ENCODE measurements at regions not wholly inside any gene's neighbourhood (a gene's known extent, or its start where the extent isn't known, plus 50 kb on each side); places are given as distances from the start of the nearest gene placed in this dataset.

DNA sequence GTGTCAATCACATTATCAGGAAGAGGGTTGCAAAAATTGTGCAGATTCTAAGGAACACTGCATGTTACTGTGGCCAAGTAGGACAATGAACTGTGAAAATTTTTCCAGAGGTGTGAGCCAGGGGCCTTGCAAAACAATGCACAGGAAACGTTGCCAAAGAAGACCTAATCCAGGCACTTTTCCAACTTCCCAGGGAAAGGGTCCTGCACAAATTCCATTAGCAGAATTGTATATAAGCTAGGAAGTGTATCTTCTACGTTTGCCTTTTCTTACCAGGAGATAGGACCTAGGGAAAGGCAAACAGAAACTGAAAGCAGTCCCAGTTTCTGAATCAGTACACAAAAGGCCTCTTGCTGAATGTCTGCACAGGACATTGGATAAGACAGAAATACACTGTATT lies 1888.3 kb upstream of the CELF4 start:
- Histone ChIP-seq H3K27me3 (no peaks in the 10 kb centered on the region), H3K79me2 (ENCODE audit: low read depth) (no peaks in the 10 kb centered on the region), H3K4me3 (no peak overlapping the region), H3K4me1 (peaks cover 4% of the 10 kb centered on the region), H3K36me3 (no peaks in the 10 kb centered on the region), H3K27ac (no peak overlapping the region), H2AFZ (replicated peaks) (peak overlapping the region; percentile 78), H3K9ac (no peak overlapping the region), H3K4me2 (no peak overlapping the region), H3K9me3 (ENCODE audit: low read depth) (no peaks in the 10 kb centered on the region), H3F3A (ENCODE audit: low read depth) (no peaks in the 10 kb centered on the region), H4K20me1 (ENCODE audit: low read depth) (no peaks in the 10 kb centered on the region)
- H3K36me3 Mint-ChIP-seq, result no peaks in the 10 kb centered on the region
- TF ChIP-seq EZH2 (IDR thresholded peaks at IDR 0.05) (no peak), EZH2phosphoT487 (IDR thresholded peaks at IDR 0.05) (no peak)
- TF ChIP-seq, protein P1, sequence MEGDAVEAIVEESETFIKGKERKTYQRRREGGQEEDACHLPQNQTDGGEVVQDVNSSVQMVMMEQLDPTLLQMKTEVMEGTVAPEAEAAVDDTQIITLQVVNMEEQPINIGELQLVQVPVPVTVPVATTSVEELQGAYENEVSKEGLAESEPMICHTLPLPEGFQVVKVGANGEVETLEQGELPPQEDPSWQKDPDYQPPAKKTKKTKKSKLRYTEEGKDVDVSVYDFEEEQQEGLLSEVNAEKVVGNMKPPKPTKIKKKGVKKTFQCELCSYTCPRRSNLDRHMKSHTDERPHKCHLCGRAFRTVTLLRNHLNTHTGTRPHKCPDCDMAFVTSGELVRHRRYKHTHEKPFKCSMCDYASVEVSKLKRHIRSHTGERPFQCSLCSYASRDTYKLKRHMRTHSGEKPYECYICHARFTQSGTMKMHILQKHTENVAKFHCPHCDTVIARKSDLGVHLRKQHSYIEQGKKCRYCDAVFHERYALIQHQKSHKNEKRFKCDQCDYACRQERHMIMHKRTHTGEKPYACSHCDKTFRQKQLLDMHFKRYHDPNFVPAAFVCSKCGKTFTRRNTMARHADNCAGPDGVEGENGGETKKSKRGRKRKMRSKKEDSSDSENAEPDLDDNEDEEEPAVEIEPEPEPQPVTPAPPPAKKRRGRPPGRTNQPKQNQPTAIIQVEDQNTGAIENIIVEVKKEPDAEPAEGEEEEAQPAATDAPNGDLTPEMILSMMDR (IDR thresholded peaks at IDR 0.05), result no peak
- H3K27me3 Mint-ChIP-seq (ENCODE audit: insufficient read depth, low read depth), result no peaks in the 10 kb centered on the region
- no peak overlapping the region for H3K27ac Mint-ChIP-seq
- H3K4me1 Mint-ChIP-seq, result no peaks in the 10 kb centered on the region
- H3K4me3 Mint-ChIP-seq, result no peak overlapping the region
- H3K9me3 Mint-ChIP-seq, result no peaks in the 10 kb centered on the region
- no peak for DNase-seq (ENCODE audit: low spot score)

DNA sequence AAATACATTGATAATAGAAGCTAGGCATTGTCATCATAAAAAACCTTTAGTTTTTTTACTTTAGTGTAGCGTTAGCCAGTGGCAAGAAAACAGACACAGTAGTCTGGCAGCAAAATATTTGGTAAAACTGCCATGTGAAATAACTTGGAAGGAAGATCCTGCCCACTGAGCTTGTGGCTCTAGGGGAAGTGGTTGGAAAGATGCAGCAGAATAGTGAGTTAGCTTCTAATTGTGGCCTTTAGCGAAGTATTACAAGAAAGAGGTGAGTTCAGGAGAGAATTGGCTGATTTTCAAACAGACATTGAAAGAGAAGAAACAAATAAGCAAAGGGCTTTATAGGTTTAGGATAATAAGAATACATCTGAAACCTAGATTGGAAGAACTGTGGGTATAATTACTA lies 1887.8 kb upstream of the CELF4 start:
- no peak overlapping the region for H3K4me2 ChIP-seq
- no peak overlapping the region for H3K9ac ChIP-seq
- H3K27me3 Mint-ChIP-seq (ENCODE audit: insufficient read depth, low read depth), result no peaks in the 10 kb centered on the region
- H3K4me1 Mint-ChIP-seq, result no peaks in the 10 kb centered on the region
- H3K9me3 Mint-ChIP-seq, result no peaks in the 10 kb centered on the region
- no peak overlapping the region for H3K27ac Mint-ChIP-seq
- no peaks in the 10 kb centered on the region for H3F3A ChIP-seq (ENCODE audit: low read depth)
- no peaks in the 10 kb centered on the region for H4K20me1 ChIP-seq (ENCODE audit: low read depth)
- no peak overlapping the region for H2AFZ ChIP-seq (replicated peaks)
- H3K4me3 Mint-ChIP-seq, result no peak overlapping the region
- no peak for TF ChIP-seq EZH2 (IDR thresholded peaks at IDR 0.05)
- TF ChIP-seq, protein P1 (IDR thresholded peaks at IDR 0.05), result no peak
- no peak for TF ChIP-seq EZH2phosphoT487 (IDR thresholded peaks at IDR 0.05)
- no peaks in the 10 kb centered on the region for H3K27me3 ChIP-seq
- H3K79me2 ChIP-seq (ENCODE audit: low read depth), result no peaks in the 10 kb centered on the region
- H3K36me3 ChIP-seq, result no peaks in the 10 kb centered on the region
- H3K36me3 Mint-ChIP-seq, result no peaks in the 10 kb centered on the region
- peaks cover 4% of the 10 kb centered on the region for H3K4me1 ChIP-seq
- H3K27ac ChIP-seq, result no peak overlapping the region
- H3K9me3 ChIP-seq (ENCODE audit: low read depth), result no peaks in the 10 kb centered on the region
- H3K4me3 ChIP-seq, result no peak overlapping the region
- DNase-seq (ENCODE audit: low spot score), result no peak

DNA sequence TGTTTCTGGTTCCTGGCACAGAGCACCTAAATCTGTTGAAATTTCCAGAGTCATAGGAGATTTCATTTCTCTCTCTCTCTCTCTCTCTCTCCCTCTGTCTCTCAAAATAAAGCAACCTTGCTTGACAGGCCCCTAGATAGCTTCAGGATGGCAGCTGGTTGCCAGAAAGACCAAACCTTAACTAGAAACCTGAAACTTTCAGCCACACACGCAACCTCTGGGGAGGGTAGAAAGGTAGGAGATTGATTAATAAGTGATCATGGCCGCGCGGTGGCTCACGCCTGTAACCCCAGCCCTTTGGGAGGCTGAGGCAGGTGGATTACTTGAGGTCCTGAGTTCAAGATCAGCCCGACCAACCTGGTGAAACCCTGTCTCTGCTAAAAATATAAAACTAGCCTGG lies 1885.4 kb upstream of the CELF4 start:
- no peaks in the 10 kb centered on the region for H3K27me3 Mint-ChIP-seq (ENCODE audit: insufficient read depth, low read depth)
- Histone ChIP-seq H3K27me3 (no peaks in the 10 kb centered on the region), H3K4me2 (no peak overlapping the region), H3F3A (ENCODE audit: low read depth) (no peaks in the 10 kb centered on the region), H3K79me2 (ENCODE audit: low read depth) (no peaks in the 10 kb centered on the region), H4K20me1 (ENCODE audit: low read depth) (no peaks in the 10 kb centered on the region), H3K27ac (no peak overlapping the region), H3K36me3 (no peaks in the 10 kb centered on the region), H2AFZ (replicated peaks) (no peak overlapping the region), H3K4me1 (peaks cover 4% of the 10 kb centered on the region), H3K4me3 (no peak overlapping the region), H3K9ac (no peak overlapping the region), H3K9me3 (ENCODE audit: low read depth) (no peaks in the 10 kb centered on the region)
- TF ChIP-seq, protein P1 (IDR thresholded peaks at IDR 0.05), result no peak
- no peak for TF ChIP-seq EZH2 (IDR thresholded peaks at IDR 0.05)
- no peak for TF ChIP-seq EZH2phosphoT487 (IDR thresholded peaks at IDR 0.05)
- DNase-seq (ENCODE audit: low spot score), result no peak
- H3K4me3 Mint-ChIP-seq, result no peak overlapping the region
- H3K9me3 Mint-ChIP-seq, result peaks cover 2% of the 10 kb centered on the region
- peaks cover under 1% of the 10 kb centered on the region for H3K36me3 Mint-ChIP-seq
- H3K27ac Mint-ChIP-seq, result no peak overlapping the region
- H3K4me1 Mint-ChIP-seq, result no peaks in the 10 kb centered on the region
